ENCODE measurements at regions not wholly inside any gene's neighbourhood (a gene's known extent, or its start where the extent isn't known, plus 50 kb on each side); places are given as distances from the start of the nearest gene placed in this dataset.

DNA sequence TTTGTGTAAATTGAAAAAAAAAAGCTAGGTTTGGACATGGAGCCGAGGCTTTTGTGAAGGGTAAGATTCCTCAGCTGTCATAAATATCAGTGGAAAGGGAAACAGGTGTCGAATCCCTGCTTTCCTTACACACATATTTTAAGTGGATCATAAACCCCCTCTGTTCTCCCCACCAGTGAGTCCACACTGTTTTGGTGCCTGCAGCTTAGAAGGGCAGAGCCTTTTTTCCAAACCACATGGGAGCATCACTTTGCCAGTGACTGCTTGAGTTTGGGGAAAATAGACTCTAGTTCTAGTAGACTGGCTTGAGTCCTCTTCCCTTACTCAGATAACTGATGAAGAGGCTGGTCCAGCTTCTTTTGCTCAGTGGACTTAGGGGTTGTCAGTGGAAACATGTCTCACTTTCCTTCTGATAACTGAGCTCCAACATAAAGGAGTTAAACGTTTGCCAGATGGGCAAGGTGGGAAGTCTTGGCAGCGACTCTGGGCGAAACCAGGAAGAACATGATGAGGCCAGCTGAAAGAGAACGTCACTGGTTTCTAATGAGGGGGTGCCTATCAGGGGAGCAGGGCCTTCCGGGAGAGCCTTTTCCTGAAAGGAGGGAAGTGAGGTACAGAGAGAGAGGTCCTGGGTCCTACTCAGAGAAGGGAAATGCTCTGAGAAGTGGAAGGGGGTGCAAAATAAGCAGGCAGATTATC, 168.1 kb upstream of the PARP11 start:
- TF ChIP-seq EZH2phosphoT487 (IDR thresholded peaks at IDR 0.05; ENCODE audit: insufficient read depth, low read depth), result no peak
- TF ChIP-seq EZH2 (IDR thresholded peaks at IDR 0.05; ENCODE audit: insufficient read depth, poor library complexity, severe bottlenecking), result no peak
- no peaks in the 10 kb centered on the region for H3K4me1 ChIP-seq (ENCODE audit: insufficient read depth)
- H3K36me3 ChIP-seq (ENCODE audit: low read depth), result no peaks in the 10 kb centered on the region
- in situ Hi-C loops (cut with MboI), result loop anchor here (10.0 kb wide), 1 partner anchor 147 kb away; no protein-coding TSS in a partner anchor
- 18 to 22% methylated on average over 7 of the region's 7 CpGs for WGBS, 2 experiments (ENCODE audit: low coverage in 1 of 2, low lambda C conversion rate in 2 of 2, missing lambda C conversion rate in 2 of 2)
- no peaks in the 10 kb centered on the region for H3K9me3 ChIP-seq (ENCODE audit: low read depth)
- H4K20me1 ChIP-seq (ENCODE audit: insufficient read depth), result no peaks in the 10 kb centered on the region
- H3K27me3 ChIP-seq (replicated peaks; ENCODE audit: insufficient read depth), result peaks cover 34% of the 10 kb centered on the region
- H3K79me2 ChIP-seq (ENCODE audit: insufficient read depth), result no peaks in the 10 kb centered on the region
- no peak overlapping the region for H3K4me3 ChIP-seq
- no peak overlapping the region for H3K9ac ChIP-seq
- no peak overlapping the region for H2AFZ ChIP-seq
- H3K9me2 ChIP-seq (ENCODE audit: insufficient read depth), result no peaks in the 10 kb centered on the region
- no peak overlapping the region for H3K27ac ChIP-seq
- no peak for DNase-seq
- H3F3A ChIP-seq (ENCODE audit: insufficient read depth), result no peaks in the 10 kb centered on the region
- no peak overlapping the region for H3K4me2 ChIP-seq (ENCODE audit: unreplicated experiment)

GRCh38 chr12:4039931-4040330, 166.7 kb upstream of the PARP11 start:
- in situ Hi-C loops (cut with MboI), result loop anchor here (10.0 kb wide), 2 partner anchors 145 to 165 kb away; partner anchors contain the start of gene PARP11
- WGBS, 2 experiments (ENCODE audit: low coverage in 1 of 2, low lambda C conversion rate in 2 of 2, missing lambda C conversion rate in 2 of 2), result 20% methylated on average over 2 of the region's 2 CpGs
- H3K27me3 ChIP-seq (replicated peaks; ENCODE audit: insufficient read depth), result peaks cover 34% of the 10 kb centered on the region

GRCh38 chr12:4037747-4038312, 164.6 kb upstream of the PARP11 start:
- Histone ChIP-seq H3K9ac (no peak overlapping the region), H3K27me3 (replicated peaks; ENCODE audit: insufficient read depth) (peaks cover 43% of the 10 kb centered on the region), H4K20me1 (ENCODE audit: insufficient read depth) (no peaks in the 10 kb centered on the region), H3K4me1 (ENCODE audit: insufficient read depth) (peaks cover 4% of the 10 kb centered on the region; the same call in 1 of the 2 replicates), H3K36me3 (ENCODE audit: low read depth) (no peaks in the 10 kb centered on the region), H3K4me2 (ENCODE audit: unreplicated experiment) (no peak overlapping the region), H3K9me2 (ENCODE audit: insufficient read depth) (no peaks in the 10 kb centered on the region), H3K9me3 (ENCODE audit: low read depth) (no peaks in the 10 kb centered on the region), H3K4me3 (no peak overlapping the region), H2AFZ (no peak overlapping the region), H3K79me2 (ENCODE audit: insufficient read depth) (no peaks in the 10 kb centered on the region), H3K27ac (no peak overlapping the region), H3F3A (ENCODE audit: insufficient read depth) (no peaks in the 10 kb centered on the region)
- 15 to 16% methylated on average over 4 of the region's 4 CpGs for WGBS, 2 experiments (ENCODE audit: low coverage in 1 of 2, low lambda C conversion rate in 2 of 2, missing lambda C conversion rate in 2 of 2)
- DNase-seq, result peak; percentile 67
- in situ Hi-C loops (cut with MboI), result loop anchor here (10.0 kb wide), 1 partner anchor 163 kb away; the partner anchor contains the start of gene PARP11
- TF ChIP-seq EZH2phosphoT487 (IDR thresholded peaks at IDR 0.05; ENCODE audit: insufficient read depth, low read depth) (no peak), EZH2 (IDR thresholded peaks at IDR 0.05; ENCODE audit: insufficient read depth, poor library complexity, severe bottlenecking) (no peak)

More at GRCh38 chr12:4039931-4040330, 166.7 kb upstream of the PARP11 start:
- DNase-seq, result peak; percentile 21
- Histone ChIP-seq H2AFZ (no peak overlapping the region), H3F3A (ENCODE audit: insufficient read depth) (no peaks in the 10 kb centered on the region), H3K9ac (no peak overlapping the region), H3K79me2 (ENCODE audit: insufficient read depth) (no peaks in the 10 kb centered on the region), H3K4me1 (ENCODE audit: insufficient read depth) (no peaks in the 10 kb centered on the region), H3K27ac (no peak overlapping the region), H3K4me3 (no peak overlapping the region), H3K36me3 (ENCODE audit: low read depth) (no peaks in the 10 kb centered on the region), H3K9me2 (ENCODE audit: insufficient read depth) (no peaks in the 10 kb centered on the region), H3K4me2 (ENCODE audit: unreplicated experiment) (no peak overlapping the region), H3K9me3 (ENCODE audit: low read depth) (no peaks in the 10 kb centered on the region), H4K20me1 (ENCODE audit: insufficient read depth) (no peaks in the 10 kb centered on the region)
- no peak for TF ChIP-seq EZH2 (IDR thresholded peaks at IDR 0.05; ENCODE audit: insufficient read depth, poor library complexity, severe bottlenecking)

- H4K20me1 ChIP-seq (ENCODE audit: insufficient read depth), result no peaks in the 10 kb centered on the region
- H3K4me3 ChIP-seq, result no peak overlapping the region
- no peaks in the 10 kb centered on the region for H3K79me2 ChIP-seq (ENCODE audit: insufficient read depth)
- no peaks in the 10 kb centered on the region for H3K9me2 ChIP-seq (ENCODE audit: insufficient read depth)
- TF ChIP-seq EZH2phosphoT487 (IDR thresholded peaks at IDR 0.05; ENCODE audit: insufficient read depth, low read depth) (no peak), EZH2 (IDR thresholded peaks at IDR 0.05; ENCODE audit: insufficient read depth, poor library complexity, severe bottlenecking) (no peak)
- no peak overlapping the region for H2AFZ ChIP-seq
- in situ Hi-C loops (cut with MboI), result loop anchor here (10.0 kb wide), 1 partner anchor 162 kb away; the partner anchor contains the start of gene PARP11
- DNase-seq, result peak; percentile 18
- no peak overlapping the region for H3K9ac ChIP-seq
- no peaks in the 10 kb centered on the region for H3K36me3 ChIP-seq (ENCODE audit: low read depth)
- H3K27ac ChIP-seq, result no peak overlapping the region
- H3K9me3 ChIP-seq (ENCODE audit: low read depth), result no peaks in the 10 kb centered on the region
- peaks cover 41% of the 10 kb centered on the region for H3K27me3 ChIP-seq (replicated peaks; ENCODE audit: insufficient read depth)
- peaks cover 5% of the 10 kb centered on the region; the same call in 1 of the 2 replicates for H3K4me1 ChIP-seq (ENCODE audit: insufficient read depth)
- H3F3A ChIP-seq (ENCODE audit: insufficient read depth), result no peaks in the 10 kb centered on the region
- H3K4me2 ChIP-seq (ENCODE audit: unreplicated experiment), result no peak overlapping the region
- 50 to 51% methylated on average over 9 of the region's 9 CpGs for WGBS, 2 experiments (ENCODE audit: low coverage in 1 of 2, low lambda C conversion rate in 2 of 2, missing lambda C conversion rate in 2 of 2)
Observed at GRCh38 chr12:4036671-4037271, 163.6 kb upstream of the PARP11 start.
